WTC11 (cell line): ENCODE measurements at regions not wholly inside any gene's neighbourhood (a gene's known extent, or its start where the extent isn't known, plus 50 kb on each side); places are given as distances from the start of the nearest gene placed in this dataset.

Experiments
- ATAC-seq: fragments of 200-7000 bp; cut with Tn5 transposase; 2 replicates; pipeline ENCODE4 v1.10.0; 2021; ENCODE audit warnings: mild to moderate bottlenecking, moderate library complexity
- CTCF ChIA-PET: fragments of 300-600 bp; sonication (Branson Sonifier 250); formaldehyde crosslinking; loops from one replicate; lab custom pipeline; 2021; ENCODE audit warnings: antibody characterized with exemption; lab: Charles Lee
- POLR2A ChIA-PET: fragments of 350-600 bp; sonication (Branson Sonifier 250); formaldehyde crosslinking; loops from one replicate; lab custom pipeline; 2021; ENCODE audit warnings: antibody characterized with exemption; lab: Charles Lee
- DNase-seq: peaks from one replicate; pipeline ENCODE4 v3.0.0; 2021; ENCODE audit warnings: low spot score
- H3K27ac Mint-ChIP-seq: 2 replicates; pipeline ENCODE4 v1.8.0; 2021; ENCODE audit warnings: mixed read lengths
- H3K27me3 Mint-ChIP-seq: 2 replicates; pipeline ENCODE4 v1.8.0; 2021; ENCODE audit warnings: low read depth, mild to moderate bottlenecking, moderate library complexity, mixed read lengths
- H3K36me3 Mint-ChIP-seq: 2 replicates; pipeline ENCODE4 v1.8.0; 2021; ENCODE audit warnings: mixed read lengths
- H3K4me1 Mint-ChIP-seq: 2 replicates; pipeline ENCODE4 v1.8.0; 2022; ENCODE audit warnings: mixed read lengths
- H3K4me3 Mint-ChIP-seq: 2 replicates; pipeline ENCODE4 v1.8.0; 2021; ENCODE audit warnings: mild to moderate bottlenecking, moderate library complexity, mixed read lengths
- H3K9me3 Mint-ChIP-seq: 2 replicates; pipeline ENCODE4 v1.8.0; 2021; ENCODE audit warnings: mixed read lengths
- ATF1 ChIP-seq: sonication (generic); formaldehyde crosslinking; IDR thresholded peaks from 2 replicates; pipeline ENCODE4 v1.8.1; 2023; ENCODE audit warnings: mild to moderate bottlenecking, moderate library complexity, missing genetic modification reagents
- EMX1 ChIP-seq: fragments of 250-450 bp; sonication (Bioruptor Pico); IDR thresholded peaks from 2 replicates; pipeline ENCODE4 v1.8.0; 2021; ENCODE audit warnings: mild to moderate bottlenecking
- GTF2I ChIP-seq: fragments of 250-450 bp; sonication (Bioruptor Pico); conservative IDR thresholded peaks from 2 replicates; pipeline ENCODE4 v1.4.0; 2021; ENCODE audit warnings: mild to moderate bottlenecking
- MXD4 ChIP-seq: fragments of 250-450 bp; sonication (Bioruptor Pico); IDR thresholded peaks from 2 replicates; pipeline ENCODE4 v1.8.0; 2021; ENCODE audit warnings: mild to moderate bottlenecking, moderate library complexity, borderline replicate concordance
- MYBL2 ChIP-seq: sonication (generic); formaldehyde crosslinking; IDR thresholded peaks from 2 replicates; pipeline ENCODE4 v1.8.1; 2023; ENCODE audit warnings: mild to moderate bottlenecking, moderate library complexity, missing genetic modification reagents
- NFATC4 ChIP-seq: fragments of 250-450 bp; sonication (Bioruptor Pico); IDR thresholded peaks from 2 replicates; pipeline ENCODE4 v1.9.0; 2021; ENCODE audit warnings: mild to moderate bottlenecking
- NR2C2 ChIP-seq: sonication (generic); formaldehyde crosslinking; IDR thresholded peaks from 2 replicates; pipeline ENCODE4 v1.8.0; 2022; ENCODE audit warnings: mild to moderate bottlenecking, missing genetic modification reagents
- TP53 ChIP-seq: sonication (generic); formaldehyde crosslinking; IDR thresholded peaks from 2 replicates; pipeline ENCODE4 v1.8.1; 2023; ENCODE audit warnings: mild to moderate bottlenecking, missing genetic modification reagents
- ZNF263 ChIP-seq: sonication (generic); formaldehyde crosslinking; IDR thresholded peaks from 2 replicates; pipeline ENCODE4 v1.8.1; 2022; ENCODE audit warnings: low read depth, mild to moderate bottlenecking, moderate library complexity, missing genetic modification reagents
- ZNF423 ChIP-seq: fragments of 250-450 bp; sonication (Bioruptor Pico); IDR thresholded peaks from 2 replicates; pipeline ENCODE4 v2.1.2; 2022; ENCODE audit warnings: mild to moderate bottlenecking, moderate library complexity
- TF ChIP-seq, protein P1 (sequence below): sonication (generic); formaldehyde crosslinking; IDR thresholded peaks from 2 replicates; pipeline ENCODE4 v1.8.1; 2023; ENCODE audit warnings: mild to moderate bottlenecking, missing genetic modification reagents, moderate library complexity
- TF ChIP-seq, protein P2 (sequence below): sonication (generic); formaldehyde crosslinking; IDR thresholded peaks from 2 replicates; pipeline ENCODE4 v1.8.1; 2023; ENCODE audit warnings: mild to moderate bottlenecking, missing genetic modification reagents, moderate library complexity
- TF ChIP-seq, protein P3 (sequence below): sonication (generic); formaldehyde crosslinking; IDR thresholded peaks from 2 replicates; pipeline ENCODE4 v1.8.1; 2022; ENCODE audit warnings: low read depth, mild to moderate bottlenecking, moderate library complexity, missing genetic modification reagents, borderline replicate concordance
- TF ChIP-seq, protein P4 (sequence below): sonication (generic); formaldehyde crosslinking; IDR thresholded peaks from 2 replicates; pipeline ENCODE4 v1.8.1; 2022; ENCODE audit warnings: low read depth, missing genetic modification reagents, borderline replicate concordance
- TF ChIP-seq, protein P5 (sequence below): sonication (generic); formaldehyde crosslinking; IDR thresholded peaks from 2 replicates; pipeline ENCODE4 v1.8.1; 2022; ENCODE audit warnings: missing genetic modification reagents, borderline replicate concordance
- TF ChIP-seq, protein P6 (sequence below): sonication (generic); formaldehyde crosslinking; conservative IDR thresholded peaks from 2 replicates; pipeline ENCODE4 v1.8.1; 2022; ENCODE audit warnings: mild to moderate bottlenecking, missing genetic modification reagents
- TF ChIP-seq, protein P7 (sequence below): sonication (generic); formaldehyde crosslinking; IDR thresholded peaks from 2 replicates; pipeline ENCODE4 v1.8.1; 2023; ENCODE audit warnings: mild to moderate bottlenecking, missing genetic modification reagents

DNA sequence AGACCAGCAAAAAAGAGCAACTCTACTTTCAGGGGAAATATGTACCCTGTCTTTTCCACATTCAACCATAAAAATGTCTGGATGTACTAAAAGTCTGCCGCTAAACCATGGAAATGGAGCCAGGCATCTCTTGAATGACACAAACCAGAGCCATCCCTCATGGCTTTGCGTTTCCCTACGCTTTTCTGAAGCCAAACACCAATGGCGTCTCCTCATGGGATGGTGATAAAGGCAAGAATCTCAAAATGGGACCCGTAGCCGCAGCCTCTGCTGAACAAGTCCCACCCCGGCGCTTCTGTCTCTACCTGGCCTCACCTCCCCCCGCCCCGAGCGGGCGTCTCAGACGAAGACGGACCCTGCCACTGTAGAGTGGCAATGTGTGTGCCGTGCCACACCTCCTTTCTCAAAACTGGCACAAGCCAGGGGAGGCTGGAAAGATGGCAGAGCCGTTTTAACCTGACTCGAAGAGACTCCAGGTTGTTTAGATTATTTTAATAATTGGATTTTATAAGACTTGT is 80.3 kb upstream of the AFDN start:
- ATAC-seq (no peak), DNase-seq (no peak)
- H3K27me3 Mint-ChIP-seq: no peaks in the 10 kb centered on the region
- H3K36me3 Mint-ChIP-seq: no peaks in the 10 kb centered on the region
- TF ChIP-seq, protein P1, sequence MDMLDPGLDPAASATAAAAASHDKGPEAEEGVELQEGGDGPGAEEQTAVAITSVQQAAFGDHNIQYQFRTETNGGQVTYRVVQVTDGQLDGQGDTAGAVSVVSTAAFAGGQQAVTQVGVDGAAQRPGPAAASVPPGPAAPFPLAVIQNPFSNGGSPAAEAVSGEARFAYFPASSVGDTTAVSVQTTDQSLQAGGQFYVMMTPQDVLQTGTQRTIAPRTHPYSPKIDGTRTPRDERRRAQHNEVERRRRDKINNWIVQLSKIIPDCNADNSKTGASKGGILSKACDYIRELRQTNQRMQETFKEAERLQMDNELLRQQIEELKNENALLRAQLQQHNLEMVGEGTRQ: no peak
- TF ChIP-seq, protein P2, sequence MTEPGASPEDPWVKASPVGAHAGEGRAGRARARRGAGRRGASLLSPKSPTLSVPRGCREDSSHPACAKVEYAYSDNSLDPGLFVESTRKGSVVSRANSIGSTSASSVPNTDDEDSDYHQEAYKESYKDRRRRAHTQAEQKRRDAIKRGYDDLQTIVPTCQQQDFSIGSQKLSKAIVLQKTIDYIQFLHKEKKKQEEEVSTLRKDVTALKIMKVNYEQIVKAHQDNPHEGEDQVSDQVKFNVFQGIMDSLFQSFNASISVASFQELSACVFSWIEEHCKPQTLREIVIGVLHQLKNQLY (CRISPR knock-in tag): no peak
- TF ChIP-seq, protein P3, sequence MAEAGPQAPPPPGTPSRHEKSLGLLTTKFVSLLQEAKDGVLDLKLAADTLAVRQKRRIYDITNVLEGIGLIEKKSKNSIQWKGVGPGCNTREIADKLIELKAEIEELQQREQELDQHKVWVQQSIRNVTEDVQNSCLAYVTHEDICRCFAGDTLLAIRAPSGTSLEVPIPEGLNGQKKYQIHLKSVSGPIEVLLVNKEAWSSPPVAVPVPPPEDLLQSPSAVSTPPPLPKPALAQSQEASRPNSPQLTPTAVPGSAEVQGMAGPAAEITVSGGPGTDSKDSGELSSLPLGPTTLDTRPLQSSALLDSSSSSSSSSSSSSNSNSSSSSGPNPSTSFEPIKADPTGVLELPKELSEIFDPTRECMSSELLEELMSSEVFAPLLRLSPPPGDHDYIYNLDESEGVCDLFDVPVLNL (CRISPR knock-in tag): no peak
- TF ChIP-seq, protein P4, sequence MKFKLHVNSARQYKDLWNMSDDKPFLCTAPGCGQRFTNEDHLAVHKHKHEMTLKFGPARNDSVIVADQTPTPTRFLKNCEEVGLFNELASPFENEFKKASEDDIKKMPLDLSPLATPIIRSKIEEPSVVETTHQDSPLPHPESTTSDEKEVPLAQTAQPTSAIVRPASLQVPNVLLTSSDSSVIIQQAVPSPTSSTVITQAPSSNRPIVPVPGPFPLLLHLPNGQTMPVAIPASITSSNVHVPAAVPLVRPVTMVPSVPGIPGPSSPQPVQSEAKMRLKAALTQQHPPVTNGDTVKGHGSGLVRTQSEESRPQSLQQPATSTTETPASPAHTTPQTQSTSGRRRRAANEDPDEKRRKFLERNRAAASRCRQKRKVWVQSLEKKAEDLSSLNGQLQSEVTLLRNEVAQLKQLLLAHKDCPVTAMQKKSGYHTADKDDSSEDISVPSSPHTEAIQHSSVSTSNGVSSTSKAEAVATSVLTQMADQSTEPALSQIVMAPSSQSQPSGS (CRISPR knock-in tag): no peak
- TF ChIP-seq, protein P5, sequence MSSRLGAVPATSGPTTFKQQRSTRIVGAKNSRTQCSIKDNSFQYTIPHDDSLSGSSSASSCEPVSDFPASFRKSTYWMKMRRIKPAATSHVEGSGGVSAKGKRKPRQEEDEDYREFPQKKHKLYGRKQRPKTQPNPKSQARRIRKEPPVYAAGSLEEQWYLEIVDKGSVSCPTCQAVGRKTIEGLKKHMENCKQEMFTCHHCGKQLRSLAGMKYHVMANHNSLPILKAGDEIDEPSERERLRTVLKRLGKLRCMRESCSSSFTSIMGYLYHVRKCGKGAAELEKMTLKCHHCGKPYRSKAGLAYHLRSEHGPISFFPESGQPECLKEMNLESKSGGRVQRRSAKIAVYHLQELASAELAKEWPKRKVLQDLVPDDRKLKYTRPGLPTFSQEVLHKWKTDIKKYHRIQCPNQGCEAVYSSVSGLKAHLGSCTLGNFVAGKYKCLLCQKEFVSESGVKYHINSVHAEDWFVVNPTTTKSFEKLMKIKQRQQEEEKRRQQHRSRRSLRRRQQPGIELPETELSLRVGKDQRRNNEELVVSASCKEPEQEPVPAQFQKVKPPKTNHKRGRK (CRISPR knock-in tag): no peak
- TF ChIP-seq MXD4: no peak
- TF ChIP-seq ZNF263 (CRISPR knock-in tag): no peak
- TF ChIP-seq ATF1 (CRISPR knock-in tag): no peak
- no peak for TF ChIP-seq NR2C2 (CRISPR knock-in tag)
- no peak for TF ChIP-seq MYBL2
- no peak for TF ChIP-seq GTF2I (CRISPR knock-in tag)
- no peak for TF ChIP-seq TP53 (CRISPR knock-in tag)
- TF ChIP-seq EMX1: no peak
- TF ChIP-seq, protein P6, sequence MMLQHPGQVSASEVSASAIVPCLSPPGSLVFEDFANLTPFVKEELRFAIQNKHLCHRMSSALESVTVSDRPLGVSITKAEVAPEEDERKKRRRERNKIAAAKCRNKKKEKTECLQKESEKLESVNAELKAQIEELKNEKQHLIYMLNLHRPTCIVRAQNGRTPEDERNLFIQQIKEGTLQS: no peak
- H3K4me1 Mint-ChIP-seq: peaks cover 20% of the 10 kb centered on the region
- ChIA-PET CTCF (no interaction called here), POLR2A (no interaction called here)
- no peak overlapping the region for H3K4me3 Mint-ChIP-seq
- H3K27ac Mint-ChIP-seq: no peak overlapping the region
- peaks cover 4% of the 10 kb centered on the region for H3K9me3 Mint-ChIP-seq

DNA sequence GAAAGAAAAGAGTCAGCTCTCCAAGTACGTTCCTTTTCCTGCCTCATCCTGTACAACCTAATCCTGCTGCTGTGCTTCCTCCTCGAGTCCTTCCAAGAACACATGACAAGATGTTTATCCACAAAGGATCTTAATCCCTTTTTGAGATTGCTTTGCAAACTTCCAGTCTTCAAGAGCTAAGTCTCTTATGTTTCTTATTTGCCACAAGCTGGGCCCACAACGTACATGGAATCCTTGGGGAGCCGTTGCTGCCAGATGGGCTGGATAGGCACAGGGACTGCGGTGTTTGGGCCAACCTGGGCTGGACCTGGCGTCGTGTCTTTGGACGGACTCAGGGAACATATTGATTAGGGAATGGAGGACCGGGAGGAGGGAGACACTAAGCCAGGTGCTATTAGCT is 79.7 kb upstream of the AFDN start:
- DNase-seq: no peak
- CTCF ChIA-PET: no interaction called here
- POLR2A ChIA-PET: no interaction called here
- Mint-ChIP-seq H3K36me3 (no peaks in the 10 kb centered on the region), H3K4me3 (no peak overlapping the region), H3K27me3 (no peaks in the 10 kb centered on the region), H3K27ac (no peak overlapping the region), H3K4me1 (peaks cover 21% of the 10 kb centered on the region), H3K9me3 (peaks cover 4% of the 10 kb centered on the region)
- TF ChIP-seq ZNF423 (CRISPR knock-in tag) (no peak), NFATC4 (CRISPR knock-in tag) (no peak)
- TF ChIP-seq, protein P3 (CRISPR knock-in tag): no peak
- TF ChIP-seq, protein P7, sequence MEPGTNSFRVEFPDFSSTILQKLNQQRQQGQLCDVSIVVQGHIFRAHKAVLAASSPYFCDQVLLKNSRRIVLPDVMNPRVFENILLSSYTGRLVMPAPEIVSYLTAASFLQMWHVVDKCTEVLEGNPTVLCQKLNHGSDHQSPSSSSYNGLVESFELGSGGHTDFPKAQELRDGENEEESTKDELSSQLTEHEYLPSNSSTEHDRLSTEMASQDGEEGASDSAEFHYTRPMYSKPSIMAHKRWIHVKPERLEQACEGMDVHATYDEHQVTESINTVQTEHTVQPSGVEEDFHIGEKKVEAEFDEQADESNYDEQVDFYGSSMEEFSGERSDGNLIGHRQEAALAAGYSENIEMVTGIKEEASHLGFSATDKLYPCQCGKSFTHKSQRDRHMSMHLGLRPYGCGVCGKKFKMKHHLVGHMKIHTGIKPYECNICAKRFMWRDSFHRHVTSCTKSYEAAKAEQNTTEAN (CRISPR knock-in tag): no peak
- no peak for ATAC-seq
